Endothelial cell of umbilical vein (primary cell): ENCODE measurements at regions not wholly inside any gene's neighbourhood (a gene's known extent, or its start where the extent isn't known, plus 50 kb on each side); places are given as distances from the start of the nearest gene placed in this dataset.

Source experiments
- EZH2 ChIP-seq: IDR thresholded peaks from 2 replicates; pipeline ENCODE4 v1.6.1; 2012; ENCODE audit warnings: borderline replicate concordance, low read depth, mild to moderate bottlenecking, moderate library complexity, low read length, inconsistent platforms; ENCODE audit not compliant: severe bottlenecking
- JUN ChIP-seq: IDR thresholded peaks from 2 replicates; pipeline ENCODE4 v1.6.1; 2011; ENCODE audit warnings: borderline replicate concordance, low read depth; ENCODE audit not compliant: insufficient read length, insufficient read depth
- POLR2AphosphoS5 ChIP-seq: IDR thresholded peaks from 2 replicates; pipeline ENCODE4 v1.6.1; 2012; ENCODE audit warnings: low read depth, mild to moderate bottlenecking, control low read depth, low read length, moderate library complexity; ENCODE audit not compliant: insufficient read depth
- TF ChIP-seq, protein P1 (sequence below), 2 donors: IDR thresholded peaks; 1 replicate in 1 of 2; 2 replicates in 1 of 2; pipeline ENCODE4 v1.5.1; 2011; ENCODE audit warnings: low read length in 2 of 2, mild to moderate bottlenecking in 2 of 2, moderate library complexity in 2 of 2, control low read depth in 1 of 2, inconsistent platforms in 1 of 2, low read depth in 1 of 2; ENCODE audit not compliant: insufficient read depth in 1 of 2; ENCODE audit errors: extremely low read depth in 1 of 2
- TF ChIP-seq, protein P2 (sequence below): IDR thresholded peaks from 2 replicates; pipeline ENCODE4 v1.6.1; 2011; ENCODE audit not compliant: insufficient read depth, insufficient read length

DNA sequence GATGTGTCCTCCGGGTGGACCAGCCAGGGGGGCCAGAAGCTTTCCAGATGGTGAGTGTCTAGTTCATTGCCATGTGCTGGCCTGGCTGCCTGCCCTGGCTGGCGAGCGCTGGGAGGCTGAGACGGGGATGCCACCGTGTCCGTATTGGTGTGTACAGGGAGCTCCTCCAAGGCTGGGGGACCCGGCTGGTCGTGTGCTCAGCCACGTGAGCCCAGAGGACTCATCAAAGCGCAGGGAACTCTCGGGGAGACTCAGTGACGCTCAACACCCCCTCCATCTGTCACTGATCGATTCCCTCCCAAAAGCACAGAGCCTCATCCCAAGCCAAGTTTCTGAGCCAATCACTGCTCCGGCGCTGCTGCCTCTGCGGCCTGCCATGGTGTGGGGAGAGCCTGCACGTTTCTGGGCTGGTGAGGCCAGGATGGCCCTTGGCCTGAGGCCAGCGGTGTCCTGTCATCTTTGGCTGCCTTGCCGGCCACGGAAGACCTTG, 423.7 kb downstream of the SHANK2 start:
- TF ChIP-seq, protein P1, sequence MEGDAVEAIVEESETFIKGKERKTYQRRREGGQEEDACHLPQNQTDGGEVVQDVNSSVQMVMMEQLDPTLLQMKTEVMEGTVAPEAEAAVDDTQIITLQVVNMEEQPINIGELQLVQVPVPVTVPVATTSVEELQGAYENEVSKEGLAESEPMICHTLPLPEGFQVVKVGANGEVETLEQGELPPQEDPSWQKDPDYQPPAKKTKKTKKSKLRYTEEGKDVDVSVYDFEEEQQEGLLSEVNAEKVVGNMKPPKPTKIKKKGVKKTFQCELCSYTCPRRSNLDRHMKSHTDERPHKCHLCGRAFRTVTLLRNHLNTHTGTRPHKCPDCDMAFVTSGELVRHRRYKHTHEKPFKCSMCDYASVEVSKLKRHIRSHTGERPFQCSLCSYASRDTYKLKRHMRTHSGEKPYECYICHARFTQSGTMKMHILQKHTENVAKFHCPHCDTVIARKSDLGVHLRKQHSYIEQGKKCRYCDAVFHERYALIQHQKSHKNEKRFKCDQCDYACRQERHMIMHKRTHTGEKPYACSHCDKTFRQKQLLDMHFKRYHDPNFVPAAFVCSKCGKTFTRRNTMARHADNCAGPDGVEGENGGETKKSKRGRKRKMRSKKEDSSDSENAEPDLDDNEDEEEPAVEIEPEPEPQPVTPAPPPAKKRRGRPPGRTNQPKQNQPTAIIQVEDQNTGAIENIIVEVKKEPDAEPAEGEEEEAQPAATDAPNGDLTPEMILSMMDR (IDR thresholded peaks at IDR 0.05; ENCODE audit: extremely low read depth in 1 of 2, insufficient read depth in 1 of 2, low read depth in 1 of 2, low read length in 2 of 2), result no peak
- TF ChIP-seq POLR2AphosphoS5, result no peak
- no peak for TF ChIP-seq EZH2
- TF ChIP-seq, protein P2, sequence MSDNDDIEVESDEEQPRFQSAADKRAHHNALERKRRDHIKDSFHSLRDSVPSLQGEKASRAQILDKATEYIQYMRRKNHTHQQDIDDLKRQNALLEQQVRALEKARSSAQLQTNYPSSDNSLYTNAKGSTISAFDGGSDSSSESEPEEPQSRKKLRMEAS, result no peak
- TF ChIP-seq JUN, result no peak
